Stimulated activated CD4-positive, alpha-beta T cell treated with anti-CD3 and anti-CD28 coated beads, Interleukin-12 subunit alpha, Interleukin-12 subunit beta, amount 100 ng/mL, for 48 hours (primary cell): ENCODE measurements at regions not wholly inside any gene's neighbourhood (a gene's known extent, or its start where the extent isn't known, plus 50 kb on each side); places are given as distances from the start of the nearest gene placed in this dataset.
"Not testable (repeated sequence)": the region's sequence is repeated elsewhere in the genome, so short reads cannot be mapped to it uniquely, and the experiment has no call there.

Experiments used
- DNase-seq, 3 donors: peaks; one replicate each; pipeline ENCODE4 v3.0.0-alpha.2; 2020; ENCODE audit warnings: low read depth in 2 of 3, low spot score in 1 of 3

GRCh38 chr3:124043023-124043422 is 51.1 kb upstream of the ROPN1 start:
- DNase-seq: no peak

GRCh38 chr3:124044956-124045355 is 53.0 kb upstream of the ROPN1 start:
- no peak for DNase-seq

GRCh38 chr3:124048967-124049798 is 57.3 kb upstream of the ROPN1 start:
- DNase-seq: no peak

GRCh38 chr3:124051636-124052035 is 59.7 kb upstream of the ROPN1 start:
- DNase-seq: no peak

- no peak for DNase-seq
Observed at GRCh38 chr3:124053871-124054270, 61.9 kb upstream of the ROPN1 start.

GRCh38 chr3:124056846-124057245 is 64.9 kb upstream of the ROPN1 start:
- no peak for DNase-seq

GRCh38 chr3:124057420-124057819 is 65.5 kb upstream of the ROPN1 start:
- DNase-seq: no peak

- no peak for DNase-seq
Observed at GRCh38 chr3:124059580-124059979, 67.7 kb upstream of the ROPN1 start.

GRCh38 chr3:124063197-124063909 is 71.4 kb upstream of the ROPN1 start:
- DNase-seq: no peak

- no peak for DNase-seq
Observed at GRCh38 chr3:124064050-124064449, 72.1 kb upstream of the ROPN1 start.

- not testable (repeated sequence) for DNase-seq
Observed at GRCh38 chr3:124066543-124066942, 74.6 kb upstream of the ROPN1 start.

GRCh38 chr3:124069706-124070105 is 77.8 kb upstream of the ROPN1 start:
- DNase-seq: not testable (repeated sequence)

- DNase-seq: not testable (repeated sequence)
Observed at GRCh38 chr3:124075090-124075489, 83.2 kb upstream of the ROPN1 start.

GRCh38 chr3:124075753-124076152 is 83.8 kb upstream of the ROPN1 start:
- no peak for DNase-seq

- no peak for DNase-seq
Observed at GRCh38 chr3:124076235-124076634, 84.3 kb upstream of the ROPN1 start.

GRCh38 chr3:124078953-124079911 is 87.3 kb upstream of the ROPN1 start:
- peak in 2 of 3 donors; percentile 1 to 49 for DNase-seq

- DNase-seq: no peak
Observed at GRCh38 chr3:124079912-124080276, 88.0 kb upstream of the ROPN1 start.

GRCh38 chr3:124082343-124082742 is 90.4 kb upstream of the ROPN1 start:
- DNase-seq: no peak

- DNase-seq: no peak
Observed at GRCh38 chr3:124084022-124084881, 92.3 kb upstream of the ROPN1 start.

- no peak for DNase-seq
Observed at GRCh38 chr3:124088801-124089200, 96.9 kb upstream of the ROPN1 start.
